ENCODE measurements at regions not wholly inside any gene's neighbourhood (a gene's known extent, or its start where the extent isn't known, plus 50 kb on each side); places are given as distances from the start of the nearest gene placed in this dataset.

GRCh38 chr13:90305796-90306195 is 1041.7 kb upstream of the MIR17HG start:
- no peaks in the 10 kb centered on the region for H3K4me1 ChIP-seq
- no peak overlapping the region for H3K27ac ChIP-seq
- ATAC-seq: no peak
- TF ChIP-seq EP300 (IDR thresholded peaks at IDR 0.05): no peak
- H3K4me3 ChIP-seq: no peak overlapping the region
- H3K9me3 ChIP-seq: no peaks in the 10 kb centered on the region
- no peaks in the 10 kb centered on the region for H3K27me3 ChIP-seq
- H3K36me3 ChIP-seq: no peaks in the 10 kb centered on the region
- WGBS, 2 donors (ENCODE audit: low coverage in 1 of 2): 78 to 80% methylated on average over 1 of the region's 1 CpG

DNA sequence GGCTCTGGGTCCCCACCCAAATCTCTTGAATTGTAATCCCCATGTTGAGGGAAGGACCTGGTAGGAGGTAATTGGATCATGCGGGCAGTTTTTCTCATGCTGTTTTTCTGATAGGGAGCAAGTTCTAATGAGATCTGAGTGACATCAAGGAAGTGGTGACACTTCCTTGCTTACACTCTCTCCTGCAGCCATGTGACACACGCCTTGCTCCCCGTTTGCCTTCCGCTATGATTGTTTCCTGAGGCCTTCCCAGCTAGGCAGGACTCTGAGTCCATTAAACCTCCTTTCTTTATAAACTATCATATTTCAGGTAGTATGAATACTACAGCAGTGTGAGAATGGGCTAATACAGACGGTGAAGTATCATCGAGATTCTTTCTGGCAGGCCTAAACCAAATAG is 1040.4 kb upstream of the MIR17HG start:
- ATAC-seq: no peak
- Histone ChIP-seq H3K36me3 (no peaks in the 10 kb centered on the region), H3K27me3 (no peaks in the 10 kb centered on the region), H3K4me3 (no peak overlapping the region), H3K4me1 (no peaks in the 10 kb centered on the region), H3K9me3 (no peaks in the 10 kb centered on the region), H3K27ac (no peak overlapping the region)
- 91 to 95% methylated on average over 5 to 6 of the region's 6 CpGs for WGBS, 2 donors (ENCODE audit: low coverage in 1 of 2)
- no peak for TF ChIP-seq POLR2A (IDR thresholded peaks at IDR 0.05)
- TF ChIP-seq EP300 (IDR thresholded peaks at IDR 0.05): no peak
- TF ChIP-seq, protein P1, sequence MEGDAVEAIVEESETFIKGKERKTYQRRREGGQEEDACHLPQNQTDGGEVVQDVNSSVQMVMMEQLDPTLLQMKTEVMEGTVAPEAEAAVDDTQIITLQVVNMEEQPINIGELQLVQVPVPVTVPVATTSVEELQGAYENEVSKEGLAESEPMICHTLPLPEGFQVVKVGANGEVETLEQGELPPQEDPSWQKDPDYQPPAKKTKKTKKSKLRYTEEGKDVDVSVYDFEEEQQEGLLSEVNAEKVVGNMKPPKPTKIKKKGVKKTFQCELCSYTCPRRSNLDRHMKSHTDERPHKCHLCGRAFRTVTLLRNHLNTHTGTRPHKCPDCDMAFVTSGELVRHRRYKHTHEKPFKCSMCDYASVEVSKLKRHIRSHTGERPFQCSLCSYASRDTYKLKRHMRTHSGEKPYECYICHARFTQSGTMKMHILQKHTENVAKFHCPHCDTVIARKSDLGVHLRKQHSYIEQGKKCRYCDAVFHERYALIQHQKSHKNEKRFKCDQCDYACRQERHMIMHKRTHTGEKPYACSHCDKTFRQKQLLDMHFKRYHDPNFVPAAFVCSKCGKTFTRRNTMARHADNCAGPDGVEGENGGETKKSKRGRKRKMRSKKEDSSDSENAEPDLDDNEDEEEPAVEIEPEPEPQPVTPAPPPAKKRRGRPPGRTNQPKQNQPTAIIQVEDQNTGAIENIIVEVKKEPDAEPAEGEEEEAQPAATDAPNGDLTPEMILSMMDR (IDR thresholded peaks at IDR 0.05): no peak
- TF ChIP-seq POLR2AphosphoS5 (IDR thresholded peaks at IDR 0.05): no peak

DNA sequence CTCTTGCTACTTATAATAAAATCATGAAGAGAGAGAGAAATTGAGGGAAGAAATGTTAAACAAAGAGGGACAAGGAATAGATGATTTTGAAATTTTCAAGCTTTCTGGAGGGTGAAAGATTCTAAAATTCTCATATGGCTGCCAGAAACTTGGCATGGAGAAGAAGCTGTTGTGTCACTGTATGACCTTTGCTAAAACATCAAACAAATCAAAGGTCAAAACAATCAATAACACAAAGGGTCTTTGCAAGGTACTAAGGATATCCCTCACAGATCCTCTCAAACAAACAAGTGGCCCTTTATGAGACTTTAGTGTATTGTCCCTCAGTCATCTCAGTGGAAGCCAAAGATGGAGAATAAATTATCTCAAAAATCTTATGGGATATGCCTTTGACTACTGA is 1039.2 kb upstream of the MIR17HG start:
- Histone ChIP-seq H3K27ac (no peak overlapping the region), H3K36me3 (no peaks in the 10 kb centered on the region), H3K4me3 (no peak overlapping the region), H3K4me1 (no peaks in the 10 kb centered on the region), H3K27me3 (no peaks in the 10 kb centered on the region), H3K9me3 (no peaks in the 10 kb centered on the region)
- TF ChIP-seq EP300 (IDR thresholded peaks at IDR 0.05) (no peak), POLR2A (IDR thresholded peaks at IDR 0.05) (no peak)
- ATAC-seq: no peak

DNA sequence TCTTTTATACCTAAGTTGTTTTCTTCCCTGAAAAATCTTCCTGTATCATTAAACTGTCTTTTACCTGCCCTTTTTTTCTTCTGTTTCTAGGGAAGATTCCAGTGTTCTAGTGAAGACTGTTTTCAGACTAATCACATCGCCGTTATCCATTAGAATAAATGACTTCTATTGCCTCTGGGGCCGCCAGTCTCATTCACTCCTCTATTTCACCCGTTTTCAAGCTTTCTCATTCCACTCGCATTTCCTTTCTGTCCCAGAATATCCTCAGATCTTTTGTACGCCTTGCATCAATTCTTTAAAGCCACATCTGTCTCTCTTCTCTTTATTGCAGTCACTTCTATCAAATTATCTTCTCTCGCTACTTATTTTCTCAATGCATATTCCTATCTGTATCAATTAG is 1035.6 kb upstream of the MIR17HG start:
- Histone ChIP-seq H3K27ac (no peak overlapping the region), H3K27me3 (no peaks in the 10 kb centered on the region), H3K4me3 (no peak overlapping the region), H3K36me3 (no peaks in the 10 kb centered on the region), H3K4me1 (no peaks in the 10 kb centered on the region), H3K9me3 (no peaks in the 10 kb centered on the region)
- WGBS, 2 donors (ENCODE audit: low coverage in 1 of 2): 67 to 69% methylated on average over 6 to 7 of the region's 7 CpGs
- TF ChIP-seq POLR2A (IDR thresholded peaks at IDR 0.05) (no peak), POLR2AphosphoS5 (IDR thresholded peaks at IDR 0.05) (no peak), EP300 (IDR thresholded peaks at IDR 0.05) (no peak)
- TF ChIP-seq, protein P1 (IDR thresholded peaks at IDR 0.05): no peak
- no peak for ATAC-seq

DNA sequence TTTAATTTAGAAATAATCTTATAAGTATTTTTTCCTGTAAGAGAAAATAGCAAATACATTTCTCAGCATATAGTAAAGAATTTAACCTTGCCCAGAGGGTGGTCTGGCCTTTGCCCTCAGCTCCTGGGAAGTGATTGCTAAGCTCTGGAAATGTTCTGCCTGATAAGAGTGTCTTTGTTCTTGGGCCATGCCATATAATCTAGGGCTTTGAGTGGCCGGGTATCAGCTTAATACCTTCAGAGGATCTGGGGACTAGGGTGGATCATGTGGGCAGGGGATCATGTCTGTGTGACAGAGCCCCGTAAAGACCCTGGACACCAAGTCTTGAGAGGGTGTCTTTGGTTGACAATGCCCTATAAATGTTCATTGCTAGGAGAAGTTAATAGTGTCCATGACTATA is 1032.4 kb upstream of the MIR17HG start:
- no peaks in the 10 kb centered on the region for H3K36me3 ChIP-seq
- 60 to 71% methylated on average over 2 of the region's 2 CpGs for WGBS, 2 donors (ENCODE audit: low coverage in 1 of 2)
- no peak overlapping the region for H3K4me3 ChIP-seq
- no peak for TF ChIP-seq EP300 (IDR thresholded peaks at IDR 0.05)
- TF ChIP-seq POLR2AphosphoS5 (IDR thresholded peaks at IDR 0.05): no peak
- TF ChIP-seq, protein P1 (IDR thresholded peaks at IDR 0.05): no peak
- TF ChIP-seq POLR2A (IDR thresholded peaks at IDR 0.05): no peak
- no peaks in the 10 kb centered on the region for H3K27me3 ChIP-seq
- no peak overlapping the region for H3K27ac ChIP-seq
- no peaks in the 10 kb centered on the region for H3K4me1 ChIP-seq
- ATAC-seq: no peak
- no peaks in the 10 kb centered on the region for H3K9me3 ChIP-seq

DNA sequence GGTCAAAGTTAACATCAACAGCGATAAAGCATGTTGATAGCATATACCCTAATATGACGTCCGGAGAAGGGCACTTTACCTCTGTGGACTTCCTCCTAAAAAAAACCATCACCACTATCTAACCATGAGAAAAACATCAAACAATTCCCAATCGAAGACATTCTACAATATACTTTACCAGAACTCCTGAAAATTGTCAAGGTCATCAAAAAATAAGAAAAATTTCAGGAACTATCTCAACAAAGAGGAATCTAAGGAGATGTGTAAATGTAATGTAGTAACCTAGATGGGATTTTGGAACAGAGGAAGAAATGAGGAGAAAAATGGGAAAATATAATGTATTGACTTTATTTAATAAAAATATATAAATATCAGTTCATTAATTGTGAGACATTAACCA is 1026.8 kb upstream of the MIR17HG start:
- Histone ChIP-seq H3K4me1 (no peaks in the 10 kb centered on the region), H3K9me3 (no peaks in the 10 kb centered on the region), H3K36me3 (no peaks in the 10 kb centered on the region), H3K27me3 (no peaks in the 10 kb centered on the region), H3K4me3 (no peak overlapping the region), H3K27ac (no peak overlapping the region)
- no peak for TF ChIP-seq POLR2AphosphoS5 (IDR thresholded peaks at IDR 0.05)
- TF ChIP-seq, protein P1 (IDR thresholded peaks at IDR 0.05): no peak
- TF ChIP-seq EP300 (IDR thresholded peaks at IDR 0.05): no peak
- TF ChIP-seq POLR2A (IDR thresholded peaks at IDR 0.05): no peak
- no peak for ATAC-seq
- WGBS, 2 donors (ENCODE audit: low coverage in 1 of 2): 55 to 92% methylated on average over 2 to 4 of the region's 4 CpGs

Data from gastroesophageal sphincter (tissue), 4 donors.